Skeletal muscle satellite cell (primary cell): ENCODE measurements at regions not wholly inside any gene's neighbourhood (a gene's known extent, or its start where the extent isn't known, plus 50 kb on each side); places are given as distances from the start of the nearest gene placed in this dataset.

Experiments used
- H3K27me3 ChIP-seq: 2 replicates; pipeline ENCODE4 v1.7.0; 2013; ENCODE audit warnings: low read length; ENCODE audit not compliant: control insufficient read depth, insufficient read depth
- H3K36me3 ChIP-seq: 2 replicates; pipeline ENCODE4 v1.7.0; 2013; ENCODE audit warnings: mild to moderate bottlenecking, control low read depth, low read length; ENCODE audit not compliant: insufficient read depth
- H3K4me1 ChIP-seq: 2 replicates; pipeline ENCODE4 v1.7.0; 2013; ENCODE audit warnings: low read length; ENCODE audit not compliant: control insufficient read depth, insufficient read depth
- H3K4me2 ChIP-seq: 2 replicates; pipeline ENCODE4 v1.7.0; 2013; ENCODE audit warnings: mild to moderate bottlenecking, low read length
- H3K4me3 ChIP-seq: 2 replicates; pipeline ENCODE4 v1.7.0; 2013; ENCODE audit warnings: low read length
- H3K9ac ChIP-seq: 2 replicates; pipeline ENCODE4 v1.7.0; 2013; ENCODE audit warnings: mild to moderate bottlenecking, low read depth, low read length, moderate library complexity
- H3K9me3 ChIP-seq: replicated peaks from 2 replicates; pipeline ENCODE4 v1.7.0; 2013; ENCODE audit warnings: mild to moderate bottlenecking, control low read depth, low read length

DNA sequence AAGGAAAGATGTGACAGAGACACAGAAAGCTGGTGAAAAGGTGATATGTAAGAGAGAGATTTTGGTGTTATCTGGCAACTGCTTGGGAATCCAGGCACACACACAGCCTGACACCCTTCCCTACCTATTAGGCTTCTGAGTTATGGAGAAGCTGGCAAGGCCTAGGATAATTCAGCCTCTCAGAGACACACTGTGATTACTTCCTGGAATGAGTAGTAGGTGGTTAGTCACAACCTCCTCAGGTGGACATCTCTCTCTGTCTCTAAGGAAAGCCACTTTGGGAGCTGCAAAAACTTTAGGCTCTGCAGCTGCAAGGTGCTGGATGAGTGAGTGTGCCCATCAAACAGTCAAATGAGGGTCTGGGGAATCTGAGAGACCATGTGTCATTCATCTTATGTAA is 201.9 kb downstream of the PDCD6IP start:
- Histone ChIP-seq H3K4me3 (no peak overlapping the region), H3K36me3 (no peaks in the 10 kb centered on the region), H3K9me3 (no peaks in the 10 kb centered on the region), H3K4me1 (peaks cover 1% of the 10 kb centered on the region), H3K27me3 (no peaks in the 10 kb centered on the region), H3K9ac (no peak overlapping the region), H3K4me2 (no peak overlapping the region)

DNA sequence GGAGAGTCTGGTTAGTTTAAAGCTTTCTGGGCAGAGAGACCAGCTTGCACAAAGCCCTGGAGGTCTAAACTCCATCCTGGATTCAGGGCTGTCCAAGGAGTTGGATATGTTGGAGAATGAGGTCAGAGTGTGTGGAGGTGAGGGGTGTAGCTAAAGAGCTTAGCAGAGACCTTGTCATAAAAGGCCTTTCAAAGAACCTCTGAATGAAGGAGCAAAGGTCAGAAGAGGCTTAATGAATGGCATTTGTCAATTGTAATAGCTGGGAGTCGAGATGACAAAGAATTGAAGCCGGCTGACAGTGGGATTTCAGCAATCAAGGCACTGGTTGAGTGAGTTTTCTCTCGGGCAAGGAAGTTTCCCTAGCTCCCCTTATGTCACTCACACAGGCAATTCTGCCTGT is 202.6 kb downstream of the PDCD6IP start:
- Histone ChIP-seq H3K4me3 (no peak overlapping the region), H3K4me1 (peaks cover 8% of the 10 kb centered on the region), H3K9me3 (no peaks in the 10 kb centered on the region)

DNA sequence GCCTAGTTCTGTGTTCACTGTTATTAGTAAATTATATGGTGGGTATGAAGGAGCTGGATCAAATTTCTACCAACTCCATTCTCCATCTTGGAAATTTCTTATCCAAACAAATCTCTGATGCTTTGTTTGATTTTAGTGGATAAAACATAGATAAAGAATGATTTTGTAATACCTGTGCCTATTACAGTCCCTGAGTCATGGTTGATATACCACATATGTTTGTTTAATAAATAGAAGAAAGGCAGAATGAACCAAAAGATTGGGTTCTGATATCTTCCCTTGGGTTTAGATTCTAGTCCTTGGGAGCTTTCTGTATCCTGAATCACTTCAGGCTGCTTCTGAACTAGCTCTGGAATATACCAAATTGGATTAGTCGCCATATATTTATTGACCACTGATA is 203.6 kb downstream of the PDCD6IP start:
- peaks cover 16% of the 10 kb centered on the region for H3K4me1 ChIP-seq
- no peak overlapping the region for H3K4me3 ChIP-seq
- no peaks in the 10 kb centered on the region for H3K27me3 ChIP-seq
- no peaks in the 10 kb centered on the region for H3K9me3 ChIP-seq
- H3K4me2 ChIP-seq, result no peak overlapping the region
- no peaks in the 10 kb centered on the region for H3K36me3 ChIP-seq
- no peak overlapping the region for H3K9ac ChIP-seq

More for the DNA sequence above, 202.6 kb downstream of the PDCD6IP start:
- no peak overlapping the region for H3K4me2 ChIP-seq
- no peaks in the 10 kb centered on the region for H3K27me3 ChIP-seq
- no peaks in the 10 kb centered on the region for H3K36me3 ChIP-seq
- H3K9ac ChIP-seq, result no peak overlapping the region

DNA sequence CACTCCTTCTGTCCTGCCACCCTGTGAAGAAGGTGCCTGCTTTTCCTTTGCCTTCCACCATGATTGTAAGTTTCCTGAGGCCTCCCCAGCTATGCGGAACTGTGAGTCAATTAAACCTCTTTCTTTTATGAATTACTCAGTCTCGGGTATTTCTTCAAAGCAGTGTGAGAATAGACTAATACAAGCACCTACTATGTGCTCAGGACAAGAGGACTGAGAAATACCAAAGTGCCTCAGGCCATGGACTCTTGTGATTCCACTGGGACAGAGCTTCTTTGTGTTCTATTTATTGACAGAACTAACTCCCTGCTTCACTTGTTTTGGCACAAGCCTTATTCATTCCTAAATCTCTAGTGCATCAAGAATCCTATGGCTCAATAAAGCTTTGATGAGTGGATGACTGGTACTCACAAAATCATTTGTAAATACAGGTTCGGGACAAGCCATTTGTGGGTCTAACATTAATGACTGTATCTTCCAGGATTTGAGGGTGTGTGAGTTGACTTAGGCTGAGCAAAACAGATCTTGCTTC is 204.2 kb downstream of the PDCD6IP start:
- no peak overlapping the region for H3K4me2 ChIP-seq
- H3K9ac ChIP-seq, result no peak overlapping the region
- H3K9me3 ChIP-seq, result no peaks in the 10 kb centered on the region
- H3K36me3 ChIP-seq, result no peaks in the 10 kb centered on the region
- H3K27me3 ChIP-seq, result no peaks in the 10 kb centered on the region
- no peak overlapping the region for H3K4me3 ChIP-seq
- H3K4me1 ChIP-seq, result peaks cover 16% of the 10 kb centered on the region

DNA sequence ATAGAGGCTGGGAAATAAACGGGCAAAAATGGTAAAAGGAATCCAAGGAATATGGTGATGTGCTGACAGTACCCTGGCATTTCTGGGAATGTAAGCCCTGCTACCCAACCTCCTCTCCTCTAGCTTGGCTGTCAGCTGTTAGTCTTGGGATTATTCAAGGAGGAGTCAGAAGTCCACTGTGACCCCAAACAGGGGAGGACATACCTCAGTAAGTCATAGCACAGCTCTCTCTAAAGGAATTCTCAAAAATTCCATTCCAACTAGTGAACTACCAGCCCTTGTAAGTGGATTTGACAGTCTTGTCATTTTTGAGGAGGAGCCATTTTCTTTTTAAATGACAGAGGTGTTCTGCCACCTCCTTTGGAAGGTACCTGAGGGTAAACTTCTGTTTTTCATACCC is 207.5 kb downstream of the PDCD6IP start:
- Histone ChIP-seq H3K27me3 (no peaks in the 10 kb centered on the region), H3K9me3 (no peaks in the 10 kb centered on the region), H3K36me3 (no peaks in the 10 kb centered on the region), H3K4me1 (peaks cover 45% of the 10 kb centered on the region), H3K4me2 (peak overlapping the region; percentile 22), H3K9ac (no peak overlapping the region), H3K4me3 (no peak overlapping the region)

DNA sequence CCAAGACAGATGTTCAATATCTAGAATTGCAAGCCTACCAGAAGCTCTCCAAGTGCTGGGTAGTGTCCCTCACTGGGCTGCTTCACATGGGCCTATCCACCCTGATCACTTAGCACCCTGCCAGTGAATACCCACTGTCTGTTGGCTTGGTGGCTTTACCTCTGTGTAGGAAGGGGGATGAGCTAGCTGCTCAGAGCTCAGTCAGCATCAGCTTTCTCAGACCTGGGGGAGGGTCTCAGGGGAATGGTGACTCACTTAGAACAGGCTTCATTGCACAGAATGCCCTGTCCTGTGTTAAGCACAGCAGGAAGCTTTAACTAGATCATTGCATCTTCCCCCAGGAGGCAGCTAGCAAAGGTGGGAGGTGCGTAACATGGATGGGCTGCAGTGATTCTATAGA is 209.8 kb downstream of the PDCD6IP start:
- Histone ChIP-seq H3K4me1 (peaks cover 64% of the 10 kb centered on the region), H3K27me3 (no peaks in the 10 kb centered on the region), H3K9me3 (no peaks in the 10 kb centered on the region), H3K4me3 (no peak overlapping the region), H3K4me2 (no peak overlapping the region), H3K9ac (no peak overlapping the region), H3K36me3 (no peaks in the 10 kb centered on the region)

DNA sequence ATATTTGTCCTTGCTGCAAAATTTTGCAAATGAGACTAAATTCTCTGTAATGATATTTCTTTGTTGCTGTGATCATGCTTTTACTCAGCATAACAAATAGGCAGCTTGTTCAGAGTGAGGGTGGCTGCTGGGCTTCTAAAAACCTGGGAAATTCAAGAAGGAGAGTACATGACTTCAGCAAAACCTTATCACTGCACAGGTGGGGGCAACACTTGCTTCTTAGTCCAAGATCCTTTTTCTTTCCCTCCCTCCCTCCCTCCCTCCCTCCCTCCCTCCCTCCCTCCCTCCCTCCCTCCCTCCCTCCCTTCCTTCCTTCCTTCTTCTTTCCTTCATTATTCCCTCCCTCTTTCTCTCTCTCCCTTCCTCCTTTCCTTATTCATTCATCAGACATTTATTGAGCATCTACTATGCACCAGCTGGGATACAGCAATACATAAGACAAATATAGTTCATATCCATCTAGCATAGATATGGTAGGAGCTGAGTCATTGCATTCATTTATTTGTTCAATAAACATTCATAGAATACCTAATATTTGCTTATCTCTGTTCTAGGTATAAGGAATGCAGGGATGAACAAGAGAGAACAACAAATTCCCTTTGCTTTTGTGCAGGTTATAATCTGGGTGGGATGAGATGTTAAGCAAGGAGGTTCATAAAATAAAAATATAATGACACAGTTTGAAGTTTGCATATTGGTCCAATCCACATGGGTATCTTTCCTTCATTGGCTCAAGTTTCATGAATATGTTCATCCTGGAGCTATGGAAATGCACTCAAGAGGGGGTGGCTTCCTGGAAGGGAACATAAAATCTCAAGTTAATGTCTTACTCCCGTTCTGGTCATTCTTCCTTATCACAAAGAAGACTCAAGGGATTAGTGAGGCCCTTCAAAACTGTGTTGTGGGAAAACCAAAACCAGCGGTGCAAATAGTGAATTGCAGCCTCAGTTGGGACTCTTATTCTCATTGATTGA is 210.7 kb downstream of the PDCD6IP start:
- Histone ChIP-seq H3K9me3 (no peaks in the 10 kb centered on the region), H3K4me1 (peaks cover 64% of the 10 kb centered on the region), H3K9ac (no peak overlapping the region), H3K4me3 (no peak overlapping the region), H3K36me3 (no peaks in the 10 kb centered on the region), H3K27me3 (no peaks in the 10 kb centered on the region), H3K4me2 (no peak overlapping the region)

DNA sequence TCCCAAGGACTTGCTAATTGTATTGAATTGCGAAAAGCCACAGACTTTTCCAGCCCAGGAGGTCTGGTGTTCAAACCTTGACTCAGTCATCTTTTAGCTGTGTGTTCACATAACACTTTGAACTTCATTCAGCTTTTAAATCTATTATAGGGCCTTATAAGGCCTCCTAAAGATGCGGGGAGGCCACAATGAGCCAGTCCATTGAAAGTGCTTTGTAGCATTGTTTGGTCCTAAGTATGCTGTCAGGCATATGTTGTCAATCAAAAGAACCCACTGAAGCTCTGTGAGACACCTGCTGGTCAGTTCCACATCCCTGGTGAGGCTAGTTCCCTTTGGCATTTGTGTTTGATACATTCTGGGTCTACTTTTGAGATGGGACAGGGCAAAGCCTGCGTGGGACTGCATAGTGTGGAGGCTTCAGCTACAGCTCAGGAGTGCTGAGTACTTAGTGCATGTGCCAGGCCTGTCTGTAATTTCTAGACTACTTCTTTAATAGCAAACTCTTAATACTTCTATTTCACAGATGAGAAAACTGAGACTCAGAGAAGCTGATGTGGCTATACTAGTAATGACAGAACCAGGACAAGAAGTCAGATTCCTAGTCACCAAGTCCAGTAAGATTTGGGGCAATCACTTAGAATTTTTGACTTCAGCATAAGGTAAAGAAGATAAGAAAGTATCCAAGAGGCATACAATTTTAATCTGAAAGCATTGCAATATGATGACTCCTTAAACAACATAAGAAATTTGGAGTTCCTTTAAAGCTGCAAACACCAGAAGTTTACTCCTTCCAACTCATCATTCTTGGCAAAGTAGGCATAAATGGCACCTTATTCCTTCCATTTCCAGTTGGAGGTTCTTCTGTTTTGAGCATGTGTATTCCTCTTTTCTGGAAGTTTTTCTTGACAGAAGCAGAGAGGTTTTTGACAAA is 213.0 kb downstream of the PDCD6IP start:
- peak overlapping the region; percentile 66 for H3K4me2 ChIP-seq
- no peaks in the 10 kb centered on the region for H3K36me3 ChIP-seq
- no peaks in the 10 kb centered on the region for H3K27me3 ChIP-seq
- peaks cover 51% of the 10 kb centered on the region for H3K4me1 ChIP-seq
- no peak overlapping the region for H3K4me3 ChIP-seq
- H3K9me3 ChIP-seq, result no peaks in the 10 kb centered on the region
- peak overlapping the region; percentile 18 for H3K9ac ChIP-seq

DNA sequence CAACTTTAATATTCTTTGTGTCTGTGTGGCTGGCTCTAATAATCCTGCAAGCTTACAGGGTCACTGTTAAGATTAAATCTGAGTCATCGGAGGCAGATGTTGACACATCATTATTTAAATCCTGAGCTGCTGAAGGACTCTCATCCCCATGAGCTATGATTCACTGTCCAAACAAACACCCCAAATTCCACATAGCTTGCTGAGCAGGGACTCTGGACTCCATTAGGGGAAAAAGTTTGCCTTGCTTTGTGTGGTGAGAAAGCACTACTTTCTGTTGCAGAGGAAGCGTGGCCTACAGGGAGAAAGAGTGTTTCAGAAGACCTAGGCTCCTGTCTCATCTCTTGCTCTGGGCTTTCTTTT is 213.7 kb downstream of the PDCD6IP start:
- no peaks in the 10 kb centered on the region for H3K9me3 ChIP-seq
- H3K27me3 ChIP-seq, result no peaks in the 10 kb centered on the region
- no peaks in the 10 kb centered on the region for H3K36me3 ChIP-seq
- peaks cover 48% of the 10 kb centered on the region for H3K4me1 ChIP-seq
- no peak overlapping the region for H3K9ac ChIP-seq
- no peak overlapping the region for H3K4me3 ChIP-seq
- peak overlapping the region; percentile 66 for H3K4me2 ChIP-seq

DNA sequence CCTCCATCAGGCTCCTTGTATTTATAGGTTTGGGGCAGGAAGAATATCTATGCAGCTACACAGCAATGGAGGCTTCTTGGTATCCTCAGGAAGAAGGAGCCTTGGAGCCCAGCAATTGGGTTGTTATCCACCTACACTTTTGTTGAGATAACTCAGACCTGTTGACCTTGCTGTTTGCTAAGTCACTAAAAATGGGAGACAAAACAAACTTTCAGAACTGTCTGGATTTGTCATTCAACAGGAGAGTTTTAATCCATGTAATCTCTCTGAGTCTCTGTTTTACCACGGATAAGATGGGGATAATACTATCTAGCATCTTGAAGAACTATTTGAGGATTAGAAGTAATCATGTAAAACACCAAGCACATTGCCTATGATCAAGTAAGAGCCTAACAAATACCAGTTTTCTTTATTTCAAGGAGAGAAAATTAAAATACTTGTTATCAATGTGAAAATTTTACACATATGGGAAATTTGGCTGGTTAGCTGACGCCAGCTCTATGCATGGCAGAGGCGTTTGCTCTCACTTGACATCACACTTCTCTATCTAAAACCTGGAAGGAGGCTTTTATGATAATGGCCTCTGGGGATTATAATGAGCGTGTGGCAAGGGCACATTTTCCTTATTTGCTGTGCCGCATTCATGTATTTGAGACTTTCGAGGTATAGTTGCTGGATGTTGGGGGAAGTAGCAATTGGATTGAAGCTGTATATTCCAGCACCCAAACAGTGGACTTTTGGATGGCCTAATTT is 215.6 kb downstream of the PDCD6IP start:
- no peaks in the 10 kb centered on the region for H3K27me3 ChIP-seq
- H3K36me3 ChIP-seq, result no peaks in the 10 kb centered on the region
- H3K4me3 ChIP-seq, result no peak overlapping the region
- peaks cover 36% of the 10 kb centered on the region for H3K4me1 ChIP-seq
- H3K9me3 ChIP-seq, result no peaks in the 10 kb centered on the region
- H3K9ac ChIP-seq, result no peak overlapping the region
- H3K4me2 ChIP-seq, result no peak overlapping the region
